Ishikawa (cell line): ENCODE measurements at regions not wholly inside any gene's neighbourhood (a gene's known extent, or its start where the extent isn't known, plus 50 kb on each side); places are given as distances from the start of the nearest gene placed in this dataset.

Experiments
- CEBPB ChIP-seq: IDR thresholded peaks from 2 replicates; pipeline ENCODE4 v1.6.1; 2012
- CREB1 ChIP-seq: IDR thresholded peaks from 2 replicates; pipeline ENCODE4 v1.6.1; 2012; ENCODE audit warnings: low read depth
- EGR1 ChIP-seq: IDR thresholded peaks from 2 replicates; pipeline ENCODE4 v1.6.1; 2012
- EP300 ChIP-seq: IDR thresholded peaks from 2 replicates; pipeline ENCODE4 v1.6.1; 2012; ENCODE audit warnings: borderline replicate concordance
- FOXM1 ChIP-seq: IDR thresholded peaks from 2 replicates; pipeline ENCODE4 v1.6.1; 2012; ENCODE audit warnings: low read depth, borderline replicate concordance
- MAX ChIP-seq: IDR thresholded peaks from 2 replicates; pipeline ENCODE4 v1.6.1; 2012
- NFIC ChIP-seq: IDR thresholded peaks from 2 replicates; pipeline ENCODE4 v1.6.1; 2012
- RAD21 ChIP-seq: IDR thresholded peaks from 2 replicates; pipeline ENCODE4 v1.6.1; 2012; ENCODE audit warnings: low read depth
- REST ChIP-seq: IDR thresholded peaks from 2 replicates; pipeline ENCODE4 v1.6.1; 2012; ENCODE audit warnings: low read depth, mild to moderate bottlenecking
- TAF1 ChIP-seq: IDR thresholded peaks from 2 replicates; pipeline ENCODE4 v1.6.1; 2012; ENCODE audit warnings: low read depth, mild to moderate bottlenecking
- TCF12 ChIP-seq: IDR thresholded peaks from 2 replicates; pipeline ENCODE4 v1.6.1; 2012; ENCODE audit warnings: low read depth
- TEAD4 ChIP-seq: IDR thresholded peaks from 2 replicates; pipeline ENCODE4 v1.6.1; 2012
- USF1 ChIP-seq: IDR thresholded peaks from 2 replicates; pipeline ENCODE4 v1.6.1; 2012
- YY1 ChIP-seq: IDR thresholded peaks from 2 replicates; pipeline ENCODE4 v1.6.1; 2012; ENCODE audit warnings: low read depth
- ZBTB7A ChIP-seq: IDR thresholded peaks from 2 replicates; pipeline ENCODE4 v1.6.1; 2012; ENCODE audit warnings: low read depth

GRCh38 chr20:39364320-39364719, 402.2 kb downstream of the DHX35 start:
- no peak for TF ChIP-seq NFIC
- TF ChIP-seq CEBPB = no peak
- TF ChIP-seq EP300 = no peak
- no peak for TF ChIP-seq EGR1
- no peak for TF ChIP-seq CREB1
- TF ChIP-seq FOXM1 = no peak
- TF ChIP-seq MAX = no peak
- TF ChIP-seq RAD21 = no peak
- TF ChIP-seq TAF1 = no peak

GRCh38 chr20:39359981-39360620, 398.0 kb downstream of the DHX35 start:
- TF ChIP-seq ZBTB7A (no peak), MAX (no peak), CREB1 (no peak), TEAD4 (no peak), USF1 (no peak), FOXM1 (no peak)

- TF ChIP-seq USF1 = no peak
- TF ChIP-seq MAX = no peak
Measured at GRCh38 chr20:39358052-39358451, 395.9 kb downstream of the DHX35 start.

GRCh38 chr20:39356908-39357307, 394.8 kb downstream of the DHX35 start:
- TF ChIP-seq EP300 (no peak), CREB1 (no peak), EGR1 (no peak), ZBTB7A (no peak), RAD21 (no peak), TEAD4 (no peak), TCF12 (no peak)

- TF ChIP-seq USF1 (no peak), TAF1 (no peak), EGR1 (no peak), RAD21 (no peak), NFIC (no peak), MAX (no peak), EP300 (no peak), FOXM1 (no peak), ZBTB7A (no peak), REST (no peak), TEAD4 (no peak), CEBPB (no peak), CREB1 (no peak), TCF12 (no peak), YY1 (no peak)
Measured at GRCh38 chr20:39349240-39349639, 387.1 kb downstream of the DHX35 start.

- TF ChIP-seq YY1 = no peak
- TF ChIP-seq EP300 = no peak
- no peak for TF ChIP-seq RAD21
- TF ChIP-seq CREB1 = no peak
- no peak for TF ChIP-seq TAF1
- TF ChIP-seq MAX = no peak
- no peak for TF ChIP-seq CEBPB
- TF ChIP-seq USF1 = no peak
- TF ChIP-seq ZBTB7A = no peak
- no peak for TF ChIP-seq TEAD4
- TF ChIP-seq REST = no peak
- no peak for TF ChIP-seq NFIC
- no peak for TF ChIP-seq TCF12
- TF ChIP-seq EGR1 = no peak
- TF ChIP-seq FOXM1 = no peak
Measured at GRCh38 chr20:39347626-39348025, 385.5 kb downstream of the DHX35 start.
